RWPE2 (cell line): ENCODE measurements at regions not wholly inside any gene's neighbourhood (a gene's known extent, or its start where the extent isn't known, plus 50 kb on each side); places are given as distances from the start of the nearest gene placed in this dataset.
"Not testable (repeated sequence)": the region's sequence is repeated elsewhere in the genome, so short reads cannot be mapped to it uniquely, and the experiment has no call there.

Experiments used
- ATAC-seq: fragments of 200-7000 bp; cut with Tn5 transposase; 3 replicates; pipeline ENCODE4 v1.9.1; 2021; ENCODE audit warnings: low read depth
- DNase-seq: peaks from one replicate; pipeline ENCODE4 v3.0.0-alpha.2; 2020; ENCODE audit warnings: low spot score
- H3K27ac ChIP-seq: fragments of 450-650 bp; 2 replicates; pipeline ENCODE4 v1.5.1; 2017; ENCODE audit warnings: mild to moderate bottlenecking; ENCODE audit not compliant: poor library complexity, severe bottlenecking
- H3K27me3 ChIP-seq: fragments of 250-450 bp; sonication (Bioruptor Pico); 2 replicates; pipeline ENCODE4 v1.5.1; 2021; ENCODE audit warnings: mild to moderate bottlenecking, moderate library complexity; ENCODE audit not compliant: insufficient read depth, poor library complexity, severe bottlenecking
- H3K36me3 ChIP-seq: fragments of 250-450 bp; sonication (Bioruptor Pico); 2 replicates; pipeline ENCODE4 v1.5.1; 2020; ENCODE audit warnings: low read depth, mild to moderate bottlenecking, moderate library complexity
- H3K4me1 ChIP-seq: fragments of 250-450 bp; sonication (Bioruptor Pico); 2 replicates; pipeline ENCODE4 v1.5.1; 2021; ENCODE audit warnings: mild to moderate bottlenecking, moderate library complexity; ENCODE audit not compliant: insufficient read depth, poor library complexity, severe bottlenecking
- H3K4me3 ChIP-seq: fragments of 250-450 bp; sonication (Bioruptor Pico); 2 replicates; pipeline ENCODE4 v1.5.1; 2021; ENCODE audit warnings: mild to moderate bottlenecking, moderate library complexity; ENCODE audit not compliant: severe bottlenecking
- H3K9me3 ChIP-seq: fragments of 250-450 bp; sonication (Bioruptor Pico); 2 replicates; pipeline ENCODE4 v1.5.1; 2021; ENCODE audit warnings: mild to moderate bottlenecking, moderate library complexity; ENCODE audit not compliant: severe bottlenecking
- CTCF ChIP-seq: fragments of 450-650 bp; IDR thresholded peaks from one replicate; pipeline ENCODE4 v1.5.1; 2017; ENCODE audit warnings: mild to moderate bottlenecking, moderate library complexity; ENCODE audit not compliant: poor library complexity, severe bottlenecking

- no peak overlapping the region for H3K27ac ChIP-seq
- H3K9me3 ChIP-seq: peaks cover 3% of the 10 kb centered on the region
- DNase-seq: no peak
- H3K27me3 ChIP-seq: no peaks in the 10 kb centered on the region
- no peak overlapping the region for H3K4me3 ChIP-seq
- no peak for ATAC-seq
- no peak for TF ChIP-seq CTCF
- no peaks in the 10 kb centered on the region for H3K4me1 ChIP-seq
- H3K36me3 ChIP-seq: peaks cover 58% of the 10 kb centered on the region
These were observed 140.4 kb downstream of the SNRPN start for GRCh38 chr15:25095179-25095578.

GRCh38 chr15:25099966-25100365, 145.2 kb downstream of the SNRPN start:
- H3K36me3 ChIP-seq: peaks cover 81% of the 10 kb centered on the region
- H3K4me1 ChIP-seq, ATAC-seq, H3K27ac ChIP-seq, H3K9me3 ChIP-seq, H3K4me3 ChIP-seq, DNase-seq, H3K27me3 ChIP-seq: not testable (repeated sequence)

GRCh38 chr15:25106209-25106608, 151.4 kb downstream of the SNRPN start:
- no peaks in the 10 kb centered on the region for H3K4me1 ChIP-seq
- no peak for DNase-seq
- H3K27me3 ChIP-seq: no peaks in the 10 kb centered on the region
- no peak overlapping the region for H3K4me3 ChIP-seq
- no peak overlapping the region for H3K27ac ChIP-seq
- peaks cover 89% of the 10 kb centered on the region for H3K36me3 ChIP-seq
- no peak for ATAC-seq
- no peaks in the 10 kb centered on the region for H3K9me3 ChIP-seq
- no peak for TF ChIP-seq CTCF

GRCh38 chr15:25133804-25134203, 179.0 kb downstream of the SNRPN start:
- H3K27ac ChIP-seq: no peak overlapping the region
- ATAC-seq: no peak
- H3K4me1 ChIP-seq: no peaks in the 10 kb centered on the region
- H3K27me3 ChIP-seq: no peaks in the 10 kb centered on the region
- no peak for TF ChIP-seq CTCF
- no peak overlapping the region for H3K4me3 ChIP-seq
- no peaks in the 10 kb centered on the region for H3K9me3 ChIP-seq
- no peak for DNase-seq
- H3K36me3 ChIP-seq: 0 out of 2 replicates have a peak, but pooled peaks cover 8% of the 10 kb centered on the region

GRCh38 chr15:25134546-25134945, 179.8 kb downstream of the SNRPN start:
- 0 out of 2 replicates have a peak, but pooled peaks cover 5% of the 10 kb centered on the region for H3K36me3 ChIP-seq
- peak; percentile 26 for TF ChIP-seq CTCF
- H3K27me3 ChIP-seq: no peaks in the 10 kb centered on the region
- no peak overlapping the region for H3K27ac ChIP-seq
- no peaks in the 10 kb centered on the region for H3K9me3 ChIP-seq
- ATAC-seq (no peak; the same call in 2 of the 3 replicates), DNase-seq (no peak)
- no peak overlapping the region for H3K4me3 ChIP-seq
- H3K4me1 ChIP-seq: no peaks in the 10 kb centered on the region
